Neuronal stem cell (in vitro differentiated cells): ENCODE measurements at regions not wholly inside any gene's neighbourhood (a gene's known extent, or its start where the extent isn't known, plus 50 kb on each side); places are given as distances from the start of the nearest gene placed in this dataset.

ENCODE experiments used
- DNase-seq: peaks from one replicate; pipeline ENCODE4 v3.0.0-alpha.2; 2013; ENCODE audit warnings: low spot score
- H2AFZ ChIP-seq: one replicate; pipeline ENCODE4 v1.6.1; 2013; ENCODE audit warnings: mild to moderate bottlenecking, low read length, inconsistent platforms
- H2AK5ac ChIP-seq: 2 replicates; pipeline ENCODE4 v1.6.1; 2013; ENCODE audit warnings: low read depth, mild to moderate bottlenecking, inconsistent platforms, low read length, moderate library complexity, mixed read lengths
- H2BK120ac ChIP-seq: 2 replicates; pipeline ENCODE4 v1.6.1; 2013; ENCODE audit warnings: low read depth, mild to moderate bottlenecking, inconsistent platforms, low read length, moderate library complexity, mixed read lengths
- H2BK12ac ChIP-seq: one replicate; pipeline ENCODE4 v1.6.1; 2013; ENCODE audit warnings: low read length, inconsistent platforms
- H2BK15ac ChIP-seq: 2 replicates; pipeline ENCODE4 v1.6.1; 2013; ENCODE audit warnings: mild to moderate bottlenecking, low read length, inconsistent platforms, mixed read lengths
- H2BK5ac ChIP-seq: one replicate; pipeline ENCODE4 v1.6.1; 2013; ENCODE audit warnings: inconsistent platforms, mild to moderate bottlenecking, low read length, moderate library complexity
- H3K14ac ChIP-seq: one replicate; pipeline ENCODE4 v1.6.1; 2013; ENCODE audit warnings: low read length, inconsistent platforms
- H3K18ac ChIP-seq: 2 replicates; pipeline ENCODE4 v1.6.1; 2013; ENCODE audit warnings: low read length, inconsistent platforms
- H3K23ac ChIP-seq: 2 replicates; pipeline ENCODE4 v1.6.1; 2013; ENCODE audit warnings: low read depth, mild to moderate bottlenecking, mixed read lengths, low read length, inconsistent platforms; ENCODE audit not compliant: poor library complexity
- H3K27ac ChIP-seq: replicated peaks from 3 replicates; pipeline ENCODE4 v1.5.1; 2013; ENCODE audit warnings: low read length, inconsistent platforms
- H3K27me3 ChIP-seq, 3 experiments: 2 replicates each; pipeline ENCODE4 v1.6.1; 2013; ENCODE audit warnings: low read length in 3 of 3, mild to moderate bottlenecking in 2 of 3, inconsistent platforms in 1 of 3, low read depth in 1 of 3, mixed read lengths in 1 of 3, moderate library complexity in 1 of 3; ENCODE audit not compliant: control insufficient read depth in 3 of 3, insufficient read depth in 3 of 3
- H3K36me3 ChIP-seq, 2 donors: replicated peaks in 1 of 2; 2 replicates each; pipeline ENCODE4 v1.6.1; 2013; ENCODE audit warnings: low read length in 2 of 2; ENCODE audit not compliant: control insufficient read depth in 2 of 2, insufficient read depth in 2 of 2
- H3K4ac ChIP-seq: 2 replicates; pipeline ENCODE4 v1.6.1; 2013; ENCODE audit warnings: inconsistent platforms, mild to moderate bottlenecking, low read length, moderate library complexity
- H3K4me1 ChIP-seq, 2 donors: 1 replicate in 1 of 2; 2 replicates in 1 of 2; pipeline ENCODE4 v1.6.1; 2013; ENCODE audit warnings: low read length in 2 of 2, low read depth in 1 of 2; ENCODE audit not compliant: control insufficient read depth in 2 of 2, insufficient read depth in 1 of 2
- H3K4me2 ChIP-seq: one replicate; pipeline ENCODE4 v1.6.1; 2013; ENCODE audit warnings: mild to moderate bottlenecking, low read length, inconsistent platforms; ENCODE audit not compliant: insufficient read depth, poor library complexity, severe bottlenecking
- H3K4me3 ChIP-seq, 2 donors: 2 replicates each; pipeline ENCODE4 v1.5.1; 2013; ENCODE audit warnings: low read length in 2 of 2, mild to moderate bottlenecking in 2 of 2, inconsistent platforms in 1 of 2, moderate library complexity in 1 of 2
- H3K79me1 ChIP-seq: one replicate; pipeline ENCODE4 v1.6.1; 2013; ENCODE audit warnings: low read depth, mild to moderate bottlenecking, inconsistent platforms, low read length, moderate library complexity
- H3K9ac ChIP-seq: one replicate; pipeline ENCODE4 v1.6.1; 2013; ENCODE audit warnings: mild to moderate bottlenecking, low read depth, low read length, inconsistent platforms; ENCODE audit not compliant: poor library complexity
- H3K9me3 ChIP-seq, 2 donors: replicated peaks in 1 of 2; 2 replicates each; pipeline versions ENCODE3 to v1.6.1; 2013; ENCODE audit warnings: low read length in 2 of 2, mild to moderate bottlenecking in 2 of 2, inconsistent platforms in 1 of 2, low read depth in 1 of 2, mixed read lengths in 1 of 2, moderate library complexity in 1 of 2; ENCODE audit not compliant: control insufficient read depth in 2 of 2, insufficient read depth in 1 of 2
- H4K8ac ChIP-seq: one replicate; pipeline ENCODE4 v1.6.1; 2013; ENCODE audit warnings: low read depth, mild to moderate bottlenecking, inconsistent platforms, low read length, moderate library complexity
- H4K91ac ChIP-seq: one replicate; pipeline ENCODE4 v1.6.1; 2013; ENCODE audit warnings: low read length, low read depth, mild to moderate bottlenecking, inconsistent platforms; ENCODE audit not compliant: poor library complexity
- WGBS, 2 donors: extraction: QIAGEN DNeasy Blood & Tissue Kit; methylation state at CpG; one replicate each; pipeline ENCODE4 v1.1.7; 2013; ENCODE audit warnings: missing lambda C conversion rate in 2 of 2, mixed read lengths in 1 of 2; ENCODE audit not compliant: insufficient read length in 2 of 2, insufficient replicate concordance in 1 of 2; ENCODE audit errors: extremely low coverage in 2 of 2; 5-methylcytosine and 5-hydroxymethylcytosine counted together

- Histone ChIP-seq H3K23ac (no peak overlapping the region), H3K4me2 (no peak overlapping the region), H2BK15ac (no peak overlapping the region), H3K27ac (no peak overlapping the region), H3K4ac (no peak overlapping the region), H3K14ac (no peak overlapping the region), H2AK5ac (no peak overlapping the region), H2BK120ac (no peak overlapping the region), H4K91ac (no peak overlapping the region), H2BK5ac (no peak overlapping the region), H3K27me3 (no peaks in the 10 kb centered on the region), H3K4me3 (no peak overlapping the region), H2AFZ (no peak overlapping the region), H3K9me3 (no peaks in the 10 kb centered on the region), H3K18ac (no peak overlapping the region), H3K79me1 (no peaks in the 10 kb centered on the region), H2BK12ac (no peak overlapping the region), H3K4me1 (peaks cover 0 to 2% of the 10 kb centered on the region in 2 donors), H3K9ac (no peak overlapping the region), H4K8ac (no peak overlapping the region), H3K36me3 (no peaks in the 10 kb centered on the region)
- no CpG with 5 or more reads among the region's 4 CpGs for WGBS, 2 donors
- no peak for DNase-seq
These were observed 257.6 kb upstream of the CPHXL start for GRCh38 chr16:75983741-75984381.

DNA sequence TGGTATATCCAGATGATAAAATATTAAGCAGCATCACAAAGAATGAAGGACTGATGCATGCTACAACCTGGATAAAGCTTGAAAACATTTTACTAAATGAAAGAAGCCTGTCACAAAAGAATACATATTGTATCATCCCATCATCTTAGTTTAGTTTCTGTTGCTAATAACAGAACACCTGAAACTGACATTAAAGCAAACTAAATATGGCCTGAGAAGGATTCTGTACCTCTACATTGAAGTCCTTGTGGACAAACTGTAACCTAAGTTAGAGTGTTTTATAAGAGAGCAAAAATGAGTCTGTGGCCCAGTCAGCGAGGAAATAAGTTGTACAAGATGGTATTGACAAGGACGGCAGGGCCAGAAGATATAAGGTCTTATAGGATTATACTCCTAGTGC is 261.0 kb upstream of the CPHXL start:
- no peak overlapping the region for H3K23ac ChIP-seq
- H2AK5ac ChIP-seq: no peak overlapping the region
- H3K18ac ChIP-seq: no peak overlapping the region
- no peak overlapping the region for H2BK12ac ChIP-seq
- H2BK15ac ChIP-seq: no peak overlapping the region
- no peaks in the 10 kb centered on the region for H3K27me3 ChIP-seq
- H3K79me1 ChIP-seq: no peaks in the 10 kb centered on the region
- no peak overlapping the region for H2BK5ac ChIP-seq
- no peak overlapping the region for H3K27ac ChIP-seq
- WGBS, 2 donors: no CpG with 5 or more reads among the region's 2 CpGs
- H3K4me3 ChIP-seq: no peak overlapping the region
- no peak overlapping the region for H3K4me2 ChIP-seq
- no peak overlapping the region for H2BK120ac ChIP-seq
- no peak overlapping the region for H4K91ac ChIP-seq
- no peak overlapping the region for H4K8ac ChIP-seq
- peaks cover 0 to 2% of the 10 kb centered on the region in 2 donors for H3K4me1 ChIP-seq
- no peak overlapping the region for H3K4ac ChIP-seq
- DNase-seq: no peak
- no peak overlapping the region for H2AFZ ChIP-seq
- H3K9me3 ChIP-seq: no peaks in the 10 kb centered on the region
- no peaks in the 10 kb centered on the region for H3K36me3 ChIP-seq
- no peak overlapping the region for H3K14ac ChIP-seq
- no peak overlapping the region for H3K9ac ChIP-seq

- H2BK5ac ChIP-seq: no peak overlapping the region
- no CpG with 5 or more reads among the region's 3 CpGs for WGBS, 2 donors
These were observed 270.2 kb upstream of the CPHXL start for GRCh38 chr16:75996491-75996890.

GRCh38 chr16:75997606-75998005 is 271.3 kb upstream of the CPHXL start:
- Histone ChIP-seq H3K36me3 (no peaks in the 10 kb centered on the region), H3K14ac (no peak overlapping the region), H3K27me3 (no peaks in the 10 kb centered on the region), H2AFZ (no peak overlapping the region), H2BK12ac (no peak overlapping the region), H3K79me1 (no peaks in the 10 kb centered on the region), H2BK15ac (no peak overlapping the region), H3K27ac (no peak overlapping the region), H4K8ac (no peak overlapping the region), H3K4me2 (no peak overlapping the region), H4K91ac (no peak overlapping the region), H3K4me3 (no peak overlapping the region), H2BK5ac (no peak overlapping the region), H3K9ac (no peak overlapping the region), H3K9me3 (no peaks in the 10 kb centered on the region), H3K4ac (no peak overlapping the region), H3K4me1 (no peaks in the 10 kb centered on the region), H3K18ac (no peak overlapping the region), H2BK120ac (no peak overlapping the region), H3K23ac (no peak overlapping the region), H2AK5ac (no peak overlapping the region)
- no peak for DNase-seq
- WGBS, 2 donors: no CpG with 5 or more reads among the region's 6 CpGs

More at GRCh38 chr16:75996491-75996890, 270.2 kb upstream of the CPHXL start:
- Histone ChIP-seq H4K8ac (no peak overlapping the region), H3K4me2 (no peak overlapping the region), H2BK15ac (no peak overlapping the region), H3K27me3 (no peaks in the 10 kb centered on the region), H3K4ac (no peak overlapping the region), H3K23ac (no peak overlapping the region), H2AFZ (no peak overlapping the region), H4K91ac (no peak overlapping the region), H3K4me1 (no peaks in the 10 kb centered on the region), H3K4me3 (no peak overlapping the region), H3K14ac (no peak overlapping the region), H3K27ac (no peak overlapping the region), H2AK5ac (no peak overlapping the region), H3K79me1 (no peaks in the 10 kb centered on the region), H2BK120ac (no peak overlapping the region), H3K36me3 (no peaks in the 10 kb centered on the region), H2BK12ac (no peak overlapping the region), H3K9ac (no peak overlapping the region), H3K9me3 (no peaks in the 10 kb centered on the region), H3K18ac (no peak overlapping the region)
- DNase-seq: no peak
